ENCODE measurements at regions not wholly inside any gene's neighbourhood (a gene's known extent, or its start where the extent isn't known, plus 50 kb on each side); places are given as distances from the start of the nearest gene placed in this dataset.

- no peak for DNase-seq
Observed at GRCh38 chr20:39161900-39162299, 199.8 kb downstream of the DHX35 start.

GRCh38 chr20:39155971-39156370, 193.8 kb downstream of the DHX35 start:
- no peak for DNase-seq

- no peak for DNase-seq
Observed at GRCh38 chr20:39152742-39153141, 190.6 kb downstream of the DHX35 start.

- no peak for DNase-seq
Observed at GRCh38 chr20:39152126-39152525, 190.0 kb downstream of the DHX35 start.

GRCh38 chr20:39150501-39150900, 188.4 kb downstream of the DHX35 start:
- DNase-seq: no peak

GRCh38 chr20:39146394-39146793, 184.2 kb downstream of the DHX35 start:
- DNase-seq: no peak

- no peak for DNase-seq
Observed at GRCh38 chr20:39145921-39146320, 183.8 kb downstream of the DHX35 start.

GRCh38 chr20:39144757-39145156, 182.6 kb downstream of the DHX35 start:
- DNase-seq: no peak

- no peak for DNase-seq
Observed at GRCh38 chr20:39142407-39143096, 180.4 kb downstream of the DHX35 start.

- no peak for DNase-seq
Observed at GRCh38 chr20:39137299-39137698, 175.2 kb downstream of the DHX35 start.

GRCh38 chr20:39136798-39137197, 174.7 kb downstream of the DHX35 start:
- no peak for DNase-seq

GRCh38 chr20:39135885-39136544, 173.9 kb downstream of the DHX35 start:
- no peak for DNase-seq

GRCh38 chr20:39133201-39133600, 171.1 kb downstream of the DHX35 start:
- no peak for DNase-seq

- no peak for DNase-seq
Observed at GRCh38 chr20:39132511-39132910, 170.4 kb downstream of the DHX35 start.

GRCh38 chr20:39132093-39132492, 169.9 kb downstream of the DHX35 start:
- no peak for DNase-seq

- no peak for DNase-seq
Observed at GRCh38 chr20:39130627-39131026, 168.5 kb downstream of the DHX35 start.

GRCh38 chr20:39129523-39129922, 167.4 kb downstream of the DHX35 start:
- no peak for DNase-seq

GRCh38 chr20:39124064-39124463, 161.9 kb downstream of the DHX35 start:
- no peak for DNase-seq

GRCh38 chr20:39123185-39123557, 161.0 kb downstream of the DHX35 start:
- DNase-seq: no peak

GRCh38 chr20:39117491-39117890, 155.3 kb downstream of the DHX35 start:
- no peak for DNase-seq

GRCh38 chr20:39116020-39116419, 153.9 kb downstream of the DHX35 start:
- no peak for DNase-seq

- DNase-seq: no peak
Observed at GRCh38 chr20:39112178-39112743, 150.1 kb downstream of the DHX35 start.

- DNase-seq: no peak
Observed at GRCh38 chr20:39111359-39112177, 149.4 kb downstream of the DHX35 start.

GRCh38 chr20:39110819-39111136, 148.6 kb downstream of the DHX35 start:
- DNase-seq: no peak

Data from effector CD4-positive, alpha-beta T cell (primary cell).